Body of pancreas (tissue), 4 donors: ENCODE measurements at regions not wholly inside any gene's neighbourhood (a gene's known extent, or its start where the extent isn't known, plus 50 kb on each side); places are given as distances from the start of the nearest gene placed in this dataset.

ENCODE experiments used
- ATAC-seq: fragments of 150-250 bp; one replicate; pipeline ENCODE4 v1.9.1; 2016
- DNase-seq, 4 donors: peaks; one replicate each; pipeline ENCODE4 v3.0.0-alpha.2; 2019
- H3K27ac ChIP-seq, 4 donors: fragments of 200-600 bp; sonication (generic); 1 replicate in 3 of 4; 2 replicates in 1 of 4; pipeline versions ENCODE4 v1.5.1 to v1.6.1; 2016 to 2019; ENCODE audit warnings: mild to moderate bottlenecking in 1 of 4, mixed read lengths in 1 of 4, moderate library complexity in 1 of 4
- H3K27me3 ChIP-seq, 2 donors: fragments of 200-600 bp; sonication (generic); one replicate each; pipeline ENCODE4 v1.6.0; 2016; ENCODE audit warnings: mild to moderate bottlenecking in 1 of 2
- H3K36me3 ChIP-seq, 2 donors: fragments of 200-600 bp; sonication (generic); replicated peaks in 1 of 2; 2 replicates each; pipeline ENCODE4 v1.5.1; 2016; ENCODE audit warnings: low read depth in 2 of 2; ENCODE audit not compliant: insufficient read depth in 1 of 2
- H3K4me1 ChIP-seq: fragments of 200-600 bp; sonication (generic); one replicate; pipeline ENCODE4 v1.6.0; 2016
- H3K4me3 ChIP-seq, 2 donors: fragments of 200-600 bp; sonication (generic); 1 replicate in 1 of 2; 2 replicates in 1 of 2; pipeline ENCODE4 v1.5.1; 2016 to 2019
- H3K9me3 ChIP-seq, 3 donors: fragments of 200-600 bp; sonication (generic); 1 replicate in 2 of 3; 2 replicates in 1 of 3; pipeline ENCODE4 v1.5.1; 2016
- CTCF ChIP-seq, 7 experiments: fragments of 450-650 bp in 4 of 7; fragments of 200-600 bp in 3 of 7; sonication (generic) in 3 of 7; IDR thresholded peaks; one replicate each; pipeline ENCODE4 v1.5.1; 2016 to 2019; ENCODE audit warnings: antibody characterized with exemption in 7 of 7
- POLR2A ChIP-seq, 3 donors: fragments of 450-650 bp; IDR thresholded peaks; one replicate each; pipeline ENCODE4 v1.6.1; 2016; ENCODE audit warnings: antibody characterized with exemption in 3 of 3, mild to moderate bottlenecking in 2 of 3
- WGBS, 2 donors: methylation state at CpG; one replicate each; pipeline ENCODE4 v1.1.5; 2017; 5-methylcytosine and 5-hydroxymethylcytosine counted together
- intact Hi-C: fragments of 100-400 bp; cut with DNase I; formaldehyde crosslinking; loops from one replicate; pipeline ENCODE4 v1.15.1; 2023

DNA sequence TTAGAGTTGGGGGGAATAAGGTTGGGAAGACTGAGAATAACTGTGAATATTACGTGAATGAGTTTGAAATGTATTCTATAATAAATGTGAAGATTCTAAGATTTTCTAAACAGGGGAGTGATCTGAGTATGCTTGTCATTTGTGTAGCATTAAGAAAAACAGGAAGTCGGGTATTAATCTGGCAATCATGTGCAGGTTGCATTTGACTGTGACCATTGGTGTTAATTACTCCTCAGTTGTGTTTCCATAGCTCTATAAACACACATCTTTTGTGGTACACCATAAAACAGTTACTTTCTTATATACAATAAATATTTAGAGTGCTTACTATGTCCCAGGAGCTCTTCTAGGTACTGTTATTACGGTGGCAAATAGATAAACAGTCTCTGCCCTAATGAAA, 434.4 kb upstream of the PDE3A start:
- no peaks in the 10 kb centered on the region for H3K4me1 ChIP-seq
- H3K9me3 ChIP-seq, result no peaks in the 10 kb centered on the region
- WGBS, 2 donors, result 85 to 90% methylated on average over 3 of the region's 3 CpGs
- no peaks in the 10 kb centered on the region for H3K27me3 ChIP-seq
- DNase-seq (no peak), ATAC-seq (no peak)
- H3K27ac ChIP-seq, result no peak overlapping the region
- intact Hi-C loops, result no loop called here
- no peak overlapping the region for H3K4me3 ChIP-seq
- H3K36me3 ChIP-seq, result no peaks in the 10 kb centered on the region
- no peak for TF ChIP-seq POLR2A (IDR thresholded peaks at IDR 0.05)
- no peak for TF ChIP-seq CTCF (IDR thresholded peaks at IDR 0.05)

DNA sequence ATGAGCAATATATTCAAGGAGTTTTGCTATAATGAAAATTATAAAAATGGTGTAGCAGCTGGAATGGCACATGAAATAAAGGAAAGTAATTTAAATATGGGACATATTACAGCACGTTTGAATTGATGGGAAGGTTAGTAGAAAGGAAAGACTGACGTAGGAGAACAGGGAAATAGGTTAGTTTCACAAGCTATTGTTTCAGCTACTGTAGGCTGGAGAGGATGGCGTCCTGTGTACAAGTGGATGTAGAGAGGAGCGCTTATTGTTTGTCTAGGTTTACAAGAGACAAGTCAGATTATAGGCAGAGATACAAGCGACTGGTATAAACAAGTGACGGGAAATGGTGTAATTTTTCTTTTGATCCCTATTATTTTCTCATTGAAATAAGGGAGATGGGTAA, 431.2 kb upstream of the PDE3A start:
- no peak for TF ChIP-seq POLR2A (IDR thresholded peaks at IDR 0.05)
- TF ChIP-seq CTCF (IDR thresholded peaks at IDR 0.05), result no peak
- Histone ChIP-seq H3K4me3 (no peak overlapping the region), H3K9me3 (no peaks in the 10 kb centered on the region), H3K4me1 (no peaks in the 10 kb centered on the region), H3K27me3 (no peaks in the 10 kb centered on the region), H3K27ac (no peak overlapping the region), H3K36me3 (no peaks in the 10 kb centered on the region)
- 81 to 84% methylated on average over 6 of the region's 6 CpGs for WGBS, 2 donors
- DNase-seq (no peak), ATAC-seq (no peak)
- intact Hi-C loops, result no loop called here

- intact Hi-C loops, result no loop called here
- ATAC-seq, result no peak
Observed at GRCh38 chr12:19938031-19938430, 430.3 kb upstream of the PDE3A start.

GRCh38 chr12:19938491-19938890, 429.8 kb upstream of the PDE3A start:
- Histone ChIP-seq H3K9me3 (no peaks in the 10 kb centered on the region), H3K4me1 (no peaks in the 10 kb centered on the region), H3K4me3 (no peak overlapping the region), H3K36me3 (no peaks in the 10 kb centered on the region), H3K27ac (no peak overlapping the region), H3K27me3 (no peaks in the 10 kb centered on the region)
- no peak for ATAC-seq
- intact Hi-C loops, result no loop called here
- DNase-seq, result no peak
- WGBS, 2 donors, result 92% methylated on average over 1 of the region's 1 CpG
- TF ChIP-seq POLR2A (IDR thresholded peaks at IDR 0.05) (no peak), CTCF (IDR thresholded peaks at IDR 0.05) (no peak)

More at GRCh38 chr12:19938031-19938430, 430.3 kb upstream of the PDE3A start:
- Histone ChIP-seq H3K36me3 (no peaks in the 10 kb centered on the region), H3K4me1 (no peaks in the 10 kb centered on the region), H3K4me3 (no peak overlapping the region), H3K9me3 (no peaks in the 10 kb centered on the region), H3K27ac (no peak overlapping the region), H3K27me3 (no peaks in the 10 kb centered on the region)
- WGBS, 2 donors, result 87 to 90% methylated on average over 2 of the region's 2 CpGs
- no peak for TF ChIP-seq POLR2A (IDR thresholded peaks at IDR 0.05)
- TF ChIP-seq CTCF (IDR thresholded peaks at IDR 0.05), result no peak
- no peak for DNase-seq

GRCh38 chr12:19940267-19940666, 428.1 kb upstream of the PDE3A start:
- 72 to 92% methylated on average over 4 of the region's 4 CpGs for WGBS, 2 donors
- Histone ChIP-seq H3K4me3 (no peak overlapping the region), H3K36me3 (no peaks in the 10 kb centered on the region), H3K9me3 (no peaks in the 10 kb centered on the region), H3K4me1 (no peaks in the 10 kb centered on the region), H3K27ac (no peak overlapping the region), H3K27me3 (no peaks in the 10 kb centered on the region)
- DNase-seq (no peak), ATAC-seq (no peak)
- intact Hi-C loops, result no loop called here
- TF ChIP-seq POLR2A (IDR thresholded peaks at IDR 0.05) (no peak), CTCF (IDR thresholded peaks at IDR 0.05) (no peak)
